Neural progenitor cell (in vitro differentiated cells): ENCODE measurements at regions not wholly inside any gene's neighbourhood (a gene's known extent, or its start where the extent isn't known, plus 50 kb on each side); places are given as distances from the start of the nearest gene placed in this dataset.

Source experiments
- DNase-seq: peaks from one replicate; pipeline ENCODE4 v3.0.0-alpha.2; 2016; ENCODE audit warnings: low spot score
- H2AFZ ChIP-seq: fragments of 200-600 bp; sonication (generic); replicated peaks from 2 replicates; pipeline ENCODE4 v1.6.1; 2016; ENCODE audit warnings: antibody characterized with exemption
- H3F3A ChIP-seq: fragments of 200-600 bp; sonication (generic); 2 replicates; pipeline ENCODE4 v1.6.1; 2016; ENCODE audit warnings: antibody characterized with exemption, low read depth
- H3K27ac ChIP-seq: fragments of 200-600 bp; sonication (generic); 2 replicates; pipeline ENCODE4 v1.5.1; 2016; ENCODE audit warnings: mild to moderate bottlenecking
- H3K27me3 ChIP-seq: fragments of 200-600 bp; sonication (generic); 2 replicates; pipeline ENCODE4 v1.6.1; 2016; ENCODE audit warnings: mild to moderate bottlenecking, moderate library complexity
- H3K36me3 ChIP-seq: fragments of 200-600 bp; sonication (generic); 2 replicates; pipeline ENCODE4 v1.5.1; 2016
- H3K4me1 ChIP-seq: fragments of 200-600 bp; sonication (generic); 2 replicates; pipeline ENCODE4 v1.6.1; 2016; ENCODE audit warnings: mixed run types
- H3K4me2 ChIP-seq: fragments of 200-600 bp; sonication (generic); 2 replicates; pipeline ENCODE4 v1.6.1; 2016
- H3K4me3 ChIP-seq: fragments of 200-600 bp; sonication (generic); 2 replicates; pipeline ENCODE4 v1.5.1; 2016
- H3K79me2 ChIP-seq: fragments of 200-600 bp; sonication (generic); 2 replicates; pipeline ENCODE4 v1.6.1; 2016; ENCODE audit warnings: low read depth
- H3K9ac ChIP-seq: fragments of 200-600 bp; sonication (generic); 2 replicates; pipeline ENCODE4 v1.6.1; 2016
- H3K9me3 ChIP-seq: fragments of 200-600 bp; sonication (generic); 2 replicates; pipeline ENCODE4 v1.5.1; 2016; ENCODE audit warnings: low read depth
- H4K20me1 ChIP-seq: fragments of 200-600 bp; sonication (generic); 2 replicates; pipeline ENCODE4 v1.6.1; 2016; ENCODE audit warnings: low read depth
- H3K27ac Mint-ChIP-seq: 3 replicates; pipeline ENCODE4 v1.8.0; 2021; ENCODE audit warnings: mixed read lengths
- H3K27me3 Mint-ChIP-seq: 2 replicates; pipeline ENCODE4 v1.8.0; 2022; ENCODE audit warnings: low read depth, mild to moderate bottlenecking, inconsistent platforms, moderate library complexity, mixed read lengths; ENCODE audit not compliant: insufficient read depth
- H3K36me3 Mint-ChIP-seq: 3 replicates; pipeline ENCODE4 v1.8.0; 2021; ENCODE audit warnings: mixed read lengths
- H3K4me1 Mint-ChIP-seq: 3 replicates; pipeline ENCODE4 v1.8.0; 2021; ENCODE audit warnings: mixed read lengths
- H3K4me3 Mint-ChIP-seq: 3 replicates; pipeline ENCODE4 v1.8.0; 2021; ENCODE audit warnings: mild to moderate bottlenecking, moderate library complexity, mixed read lengths
- H3K9me3 Mint-ChIP-seq: 3 replicates; pipeline ENCODE4 v1.8.0; 2020; ENCODE audit warnings: mixed read lengths
- CTCF ChIP-seq: fragments of 200-600 bp; sonication (generic); IDR thresholded peaks from 2 replicates; pipeline ENCODE4 v1.5.1; 2017; ENCODE audit warnings: antibody characterized with exemption, mild to moderate bottlenecking
- EZH2 ChIP-seq: fragments of 200-600 bp; sonication (generic); IDR thresholded peaks from 2 replicates; pipeline ENCODE4 v1.6.1; 2017; ENCODE audit warnings: antibody characterized with exemption, mild to moderate bottlenecking, moderate library complexity
- EZH2phosphoT487 ChIP-seq: fragments of 200-600 bp; sonication (generic); IDR thresholded peaks from 2 replicates; pipeline ENCODE4 v1.6.1; 2017; ENCODE audit warnings: antibody characterized with exemption

GRCh38 chr11:128181088-128181480 lies 406.3 kb downstream of the ETS1 start:
- Histone ChIP-seq H3K4me1 (no peaks in the 10 kb centered on the region), H3K9ac (no peak overlapping the region), H3K9me3 (no peaks in the 10 kb centered on the region), H3K4me2 (no peak overlapping the region), H2AFZ (no peak overlapping the region), H3K27ac (no peak overlapping the region), H3K36me3 (no peaks in the 10 kb centered on the region), H3F3A (no peaks in the 10 kb centered on the region), H3K27me3 (no peaks in the 10 kb centered on the region), H4K20me1 (no peaks in the 10 kb centered on the region), H3K4me3 (no peak overlapping the region), H3K79me2 (no peaks in the 10 kb centered on the region)
- Mint-ChIP-seq H3K27ac (no peak overlapping the region), H3K9me3 (peaks cover 19% of the 10 kb centered on the region), H3K4me3 (no peak overlapping the region), H3K27me3 (peaks cover 3% of the 10 kb centered on the region), H3K4me1 (peaks cover 6% of the 10 kb centered on the region), H3K36me3 (peaks cover 1% of the 10 kb centered on the region)
- DNase-seq: no peak
- TF ChIP-seq EZH2phosphoT487: no peak
- no peak for TF ChIP-seq CTCF
- TF ChIP-seq EZH2: no peak

- no peaks in the 10 kb centered on the region for H3K36me3 ChIP-seq
- no peak overlapping the region for H3K27ac ChIP-seq
- H4K20me1 ChIP-seq: no peaks in the 10 kb centered on the region
- peaks cover 1% of the 10 kb centered on the region for H3K36me3 Mint-ChIP-seq
- H3F3A ChIP-seq: no peaks in the 10 kb centered on the region
- peaks cover 6% of the 10 kb centered on the region for H3K4me1 Mint-ChIP-seq
- H3K27me3 ChIP-seq: no peaks in the 10 kb centered on the region
- H3K4me3 ChIP-seq: no peak overlapping the region
- H2AFZ ChIP-seq: no peak overlapping the region
- no peak overlapping the region for H3K4me3 Mint-ChIP-seq
- TF ChIP-seq CTCF: no peak
- TF ChIP-seq EZH2: no peak
- no peak for TF ChIP-seq EZH2phosphoT487
- no peak for DNase-seq
- H3K27me3 Mint-ChIP-seq: peaks cover 3% of the 10 kb centered on the region
- H3K9me3 ChIP-seq: no peaks in the 10 kb centered on the region
- H3K79me2 ChIP-seq: no peaks in the 10 kb centered on the region
- H3K9me3 Mint-ChIP-seq: peaks cover 13% of the 10 kb centered on the region
- H3K4me2 ChIP-seq: no peak overlapping the region
- no peak overlapping the region for H3K9ac ChIP-seq
- no peak overlapping the region for H3K27ac Mint-ChIP-seq
- no peaks in the 10 kb centered on the region for H3K4me1 ChIP-seq
Measured at GRCh38 chr11:128180441-128181087, 406.8 kb downstream of the ETS1 start.

GRCh38 chr11:128179512-128179911 lies 407.8 kb downstream of the ETS1 start:
- peaks cover 13% of the 10 kb centered on the region for H3K4me1 Mint-ChIP-seq
- no peak overlapping the region for H3K4me3 Mint-ChIP-seq
- no peaks in the 10 kb centered on the region for H3K36me3 Mint-ChIP-seq
- Histone ChIP-seq H3K4me2 (no peak overlapping the region), H3K27me3 (no peaks in the 10 kb centered on the region), H3K4me3 (no peak overlapping the region), H2AFZ (no peak overlapping the region), H3K36me3 (no peaks in the 10 kb centered on the region), H3K79me2 (no peaks in the 10 kb centered on the region), H3K9me3 (no peaks in the 10 kb centered on the region), H3F3A (no peaks in the 10 kb centered on the region), H3K4me1 (no peaks in the 10 kb centered on the region), H3K27ac (no peak overlapping the region), H4K20me1 (no peaks in the 10 kb centered on the region), H3K9ac (no peak overlapping the region)
- no peak for DNase-seq
- TF ChIP-seq EZH2: no peak
- H3K9me3 Mint-ChIP-seq: peaks cover 7% of the 10 kb centered on the region
- peaks cover 3% of the 10 kb centered on the region for H3K27me3 Mint-ChIP-seq
- H3K27ac Mint-ChIP-seq: no peak overlapping the region

DNA sequence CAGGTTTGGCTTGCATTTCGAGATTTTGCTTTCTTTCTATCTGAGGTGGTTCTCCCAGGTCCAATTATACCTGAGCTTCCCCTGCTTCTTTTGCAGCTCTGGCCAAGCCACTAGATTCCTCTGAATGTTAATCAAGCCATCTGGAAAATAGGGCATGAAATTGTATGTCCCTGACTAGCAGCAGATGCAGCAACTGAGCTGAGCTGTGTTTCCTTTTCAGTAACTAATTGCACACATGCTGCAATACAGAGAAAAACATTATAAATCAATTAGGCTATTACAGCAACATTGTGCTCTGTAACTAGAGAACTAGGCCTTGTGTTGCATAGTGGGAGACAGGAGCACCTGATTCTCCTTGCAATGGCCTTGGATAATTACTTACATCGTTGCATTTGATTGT lies 408.3 kb downstream of the ETS1 start:
- TF ChIP-seq EZH2: no peak
- no peak for TF ChIP-seq CTCF
- TF ChIP-seq EZH2phosphoT487: no peak
- Histone ChIP-seq H3K9me3 (no peaks in the 10 kb centered on the region), H2AFZ (no peak overlapping the region), H3K36me3 (no peaks in the 10 kb centered on the region), H3K4me1 (no peaks in the 10 kb centered on the region), H3K79me2 (no peaks in the 10 kb centered on the region), H3K27ac (no peak overlapping the region), H3K27me3 (no peaks in the 10 kb centered on the region), H3K4me3 (no peak overlapping the region), H4K20me1 (no peaks in the 10 kb centered on the region), H3K4me2 (no peak overlapping the region), H3F3A (no peaks in the 10 kb centered on the region), H3K9ac (no peak overlapping the region)
- peaks cover 6% of the 10 kb centered on the region for H3K9me3 Mint-ChIP-seq
- no peak for DNase-seq
- peaks cover 17% of the 10 kb centered on the region for H3K4me1 Mint-ChIP-seq
- peaks cover 3% of the 10 kb centered on the region for H3K27me3 Mint-ChIP-seq
- H3K36me3 Mint-ChIP-seq: no peaks in the 10 kb centered on the region
- no peak overlapping the region for H3K27ac Mint-ChIP-seq
- H3K4me3 Mint-ChIP-seq: no peak overlapping the region
